ENCODE measurements at regions not wholly inside any gene's neighbourhood (a gene's known extent, or its start where the extent isn't known, plus 50 kb on each side); places are given as distances from the start of the nearest gene placed in this dataset.

- ATAC-seq (no peak), DNase-seq (no peak)
- Mint-ChIP-seq H3K27ac (no peak overlapping the region), H3K27me3 (no peaks in the 10 kb centered on the region), H3K4me1 (ENCODE audit: low read depth) (no peaks in the 10 kb centered on the region), H3K4me3 (no peak overlapping the region), H3K36me3 (ENCODE audit: low read depth) (peaks cover 5% of the 10 kb centered on the region), H3K9me3 (no peaks in the 10 kb centered on the region)
- intact Hi-C loops (cut with micrococcal nuclease) = no loop called here
- ChIA-PET POLR2A (no interaction called here), CTCF (no interaction called here)
- TF ChIP-seq CTCF (IDR thresholded peaks at IDR 0.05) = no peak
Observed at GRCh38 chr3:113100063-113100462, 109.3 kb downstream of the GTPBP8 start.

- no peak for TF ChIP-seq CTCF (IDR thresholded peaks at IDR 0.05)
- POLR2A ChIA-PET = no interaction called here
- Mint-ChIP-seq H3K4me3 (no peak overlapping the region), H3K9me3 (no peaks in the 10 kb centered on the region), H3K27me3 (no peaks in the 10 kb centered on the region), H3K36me3 (ENCODE audit: low read depth) (peaks cover 5% of the 10 kb centered on the region), H3K27ac (no peak overlapping the region), H3K4me1 (ENCODE audit: low read depth) (no peaks in the 10 kb centered on the region)
- DNase-seq (no peak), ATAC-seq (no peak)
- intact Hi-C loops (cut with micrococcal nuclease) = no loop called here
- CTCF ChIA-PET = no interaction called here
Observed at GRCh38 chr3:113103588-113103987, 107.8 kb upstream of the BOC start.

GRCh38 chr3:113104357-113105092 is 106.8 kb upstream of the BOC start:
- Mint-ChIP-seq H3K27ac (no peak overlapping the region), H3K4me1 (ENCODE audit: low read depth) (peaks cover under 1% of the 10 kb centered on the region), H3K36me3 (ENCODE audit: low read depth) (peaks cover 5% of the 10 kb centered on the region), H3K9me3 (no peaks in the 10 kb centered on the region), H3K4me3 (no peak overlapping the region), H3K27me3 (no peaks in the 10 kb centered on the region)
- intact Hi-C loops (cut with micrococcal nuclease) = no loop called here
- no peak for TF ChIP-seq CTCF (IDR thresholded peaks at IDR 0.05)
- ChIA-PET POLR2A (no interaction called here), CTCF (interaction anchor here (0.7 kb wide), 1 partner anchor 184 kb away, joined by 3 read pairs; no protein-coding TSS in a partner anchor)
- DNase-seq (no peak), ATAC-seq (no peak)

- no peak for TF ChIP-seq CTCF (IDR thresholded peaks at IDR 0.05)
- Mint-ChIP-seq H3K27ac (no peak overlapping the region), H3K27me3 (no peaks in the 10 kb centered on the region), H3K36me3 (ENCODE audit: low read depth) (peaks cover 5% of the 10 kb centered on the region), H3K4me1 (ENCODE audit: low read depth) (peaks cover 3% of the 10 kb centered on the region), H3K4me3 (no peak overlapping the region), H3K9me3 (no peaks in the 10 kb centered on the region)
- intact Hi-C loops (cut with micrococcal nuclease) = no loop called here
- DNase-seq = no peak
- ATAC-seq = no peak
- ChIA-PET POLR2A (no interaction called here), CTCF (interaction anchor here (0.7 kb wide), 1 partner anchor 183 kb away, joined by 3 read pairs; no protein-coding TSS in a partner anchor)
Observed at GRCh38 chr3:113105093-113105449, 106.3 kb upstream of the BOC start.

- H3K9me3 Mint-ChIP-seq = no peaks in the 10 kb centered on the region
- H3K27me3 Mint-ChIP-seq = no peaks in the 10 kb centered on the region
- intact Hi-C loops (cut with micrococcal nuclease) = no loop called here
- TF ChIP-seq CTCF (IDR thresholded peaks at IDR 0.05) = no peak
- ATAC-seq (no peak), DNase-seq (no peak)
- ChIA-PET POLR2A (no interaction called here), CTCF (no interaction called here)
- H3K36me3 Mint-ChIP-seq (ENCODE audit: low read depth) = peaks cover 5% of the 10 kb centered on the region
- H3K27ac Mint-ChIP-seq = no peak overlapping the region
- H3K4me1 Mint-ChIP-seq (ENCODE audit: low read depth) = peaks cover 10% of the 10 kb centered on the region
- no peak overlapping the region for H3K4me3 Mint-ChIP-seq
Observed at GRCh38 chr3:113105966-113106660, 105.2 kb upstream of the BOC start.
